ENCODE measurements at regions not wholly inside any gene's neighbourhood (a gene's known extent, or its start where the extent isn't known, plus 50 kb on each side); places are given as distances from the start of the nearest gene placed in this dataset.

DNA sequence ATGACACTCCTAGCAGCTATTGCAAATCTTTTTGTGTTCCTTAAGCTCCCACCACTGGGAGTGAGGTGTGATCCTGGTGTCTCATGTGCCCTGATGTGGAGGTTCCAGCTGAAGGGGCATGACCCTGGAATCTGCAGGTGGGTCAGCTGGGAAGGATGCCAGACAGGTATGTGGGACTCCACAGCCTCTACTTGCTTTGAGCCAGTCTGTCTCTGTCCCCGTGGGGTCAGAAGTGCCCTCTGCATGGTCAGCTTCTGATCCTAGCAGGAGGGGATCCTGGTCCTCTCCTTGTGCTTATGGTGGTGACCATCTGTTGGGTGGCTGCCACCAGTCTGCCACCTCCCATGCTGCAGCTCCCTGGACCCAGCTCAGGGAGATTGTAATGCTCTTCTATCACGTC, 51.1 kb upstream of the COMTD1 start:
- CTCF ChIA-PET = interaction anchor here (0.9 kb wide), 1 partner anchor 8 kb away, joined by 4 read pairs; no protein-coding TSS in a partner anchor
- no peak overlapping the region for H2AFZ ChIP-seq (ENCODE audit: low read depth)

More for the DNA sequence above, 51.1 kb upstream of the COMTD1 start:
- WGBS (ENCODE audit: low lambda C conversion rate) = 20% methylated on average over 2 of the region's 2 CpGs
- no peaks in the 10 kb centered on the region for H3K4me1 ChIP-seq (ENCODE audit: control insufficient read depth in 1 of 2, insufficient read depth in 2 of 2, low read depth in 1 of 2, low read length in 1 of 2)
- H3K9ac ChIP-seq = no peak overlapping the region
- H3K9me2 ChIP-seq = no peaks in the 10 kb centered on the region
- H3K79me2 ChIP-seq (ENCODE audit: insufficient read depth) = no peaks in the 10 kb centered on the region
- no peak overlapping the region for H3K4me2 ChIP-seq
- no peaks in the 10 kb centered on the region for H3K36me3 ChIP-seq (replicated peaks in 1 of 2; ENCODE audit: control insufficient read depth in 1 of 2, insufficient read depth in 2 of 2, low read length in 1 of 2)
- no peak overlapping the region for H3K4me3 ChIP-seq (ENCODE audit: low read depth in 2 of 2, low read length in 1 of 2)
- H3K27me3 ChIP-seq (ENCODE audit: insufficient read depth) = no peaks in the 10 kb centered on the region; the same call in 1 of the 2 replicates
- H3K27ac ChIP-seq (ENCODE audit: low read depth in 2 of 2, low read length in 1 of 2) = no peak overlapping the region
- POLR2A ChIA-PET = no interaction called here
- no peaks in the 10 kb centered on the region for H4K20me1 ChIP-seq (ENCODE audit: insufficient read depth)
- H3K9me3 ChIP-seq = no peaks in the 10 kb centered on the region
- TF ChIP-seq POLR2AphosphoS5 (IDR thresholded peaks at IDR 0.05; ENCODE audit: low read depth, low read length) (no peak), RXRA (IDR thresholded peaks at IDR 0.05; ENCODE audit: borderline replicate concordance, low read depth) (no peak), RCOR1 (IDR thresholded peaks at IDR 0.05; ENCODE audit: low read length) (no peak), MEF2A (IDR thresholded peaks at IDR 0.05; ENCODE audit: borderline replicate concordance, low read depth) (no peak), PBX3 (IDR thresholded peaks at IDR 0.05) (no peak), RFX5 (IDR thresholded peaks at IDR 0.05; ENCODE audit: low read length) (no peak), RAD21 (IDR thresholded peaks at IDR 0.05; ENCODE audit: low read length) (no peak), REST (IDR thresholded peaks at IDR 0.05; ENCODE audit: low read depth, low read length) (no peak), GABPA (IDR thresholded peaks at IDR 0.05; ENCODE audit: low read depth) (no peak), MXI1 (IDR thresholded peaks at IDR 0.05; ENCODE audit: low read depth, low read length) (no peak), SMC3 (IDR thresholded peaks at IDR 0.05; ENCODE audit: low read depth, low read length) (no peak), FOXJ3 (CRISPR knock-in tag; IDR thresholded peaks at IDR 0.05) (no peak), SIN3A (IDR thresholded peaks at IDR 0.05; ENCODE audit: borderline replicate concordance, low read depth, low read length) (no peak), EP300 (IDR thresholded peaks at IDR 0.05; ENCODE audit: borderline replicate concordance in 1 of 2, low read depth in 1 of 2, low read length in 1 of 2) (no peak), FOSL2 (IDR thresholded peaks at IDR 0.05; ENCODE audit: borderline replicate concordance, low read depth) (no peak), MAX (IDR thresholded peaks at IDR 0.05; ENCODE audit: low read depth) (no peak), NFIC (IDR thresholded peaks at IDR 0.05; ENCODE audit: borderline replicate concordance) (no peak), ELF1 (IDR thresholded peaks at IDR 0.05) (no peak), EZH2phosphoT487 (IDR thresholded peaks at IDR 0.05; ENCODE audit: borderline replicate concordance, low read depth) (no peak)
- TF ChIP-seq, protein P1, sequence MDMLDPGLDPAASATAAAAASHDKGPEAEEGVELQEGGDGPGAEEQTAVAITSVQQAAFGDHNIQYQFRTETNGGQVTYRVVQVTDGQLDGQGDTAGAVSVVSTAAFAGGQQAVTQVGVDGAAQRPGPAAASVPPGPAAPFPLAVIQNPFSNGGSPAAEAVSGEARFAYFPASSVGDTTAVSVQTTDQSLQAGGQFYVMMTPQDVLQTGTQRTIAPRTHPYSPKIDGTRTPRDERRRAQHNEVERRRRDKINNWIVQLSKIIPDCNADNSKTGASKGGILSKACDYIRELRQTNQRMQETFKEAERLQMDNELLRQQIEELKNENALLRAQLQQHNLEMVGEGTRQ (IDR thresholded peaks at IDR 0.05; ENCODE audit: borderline replicate concordance, low read depth, low read length) = no peak
- DNase-seq = no peak
- H3F3A ChIP-seq (replicated peaks; ENCODE audit: insufficient read depth) = no peaks in the 10 kb centered on the region

All from SK-N-SH (cell line).